Mesenchymal stem cell (in vitro differentiated cells and primary cell): ENCODE measurements at regions not wholly inside any gene's neighbourhood (a gene's known extent, or its start where the extent isn't known, plus 50 kb on each side); places are given as distances from the start of the nearest gene placed in this dataset.
"Not testable (repeated sequence)": the region's sequence is repeated elsewhere in the genome, so short reads cannot be mapped to it uniquely, and the experiment has no call there.

Source experiments
- DNase-seq: peaks from one replicate; pipeline ENCODE4 v3.0.0-alpha.2; 2013
- H2AFZ ChIP-seq: one replicate; pipeline ENCODE4 v1.6.1; 2013; ENCODE audit warnings: low read depth, mild to moderate bottlenecking, control low read depth, inconsistent platforms, low read length, moderate library complexity
- H2AK5ac ChIP-seq: 2 replicates; pipeline ENCODE4 v1.6.1; 2013; ENCODE audit warnings: low read length, moderate library complexity, mild to moderate bottlenecking, inconsistent platforms; ENCODE audit not compliant: severe bottlenecking
- H2BK120ac ChIP-seq: one replicate; pipeline ENCODE4 v1.6.1; 2013; ENCODE audit warnings: low read depth, mild to moderate bottlenecking, inconsistent platforms, low read length, moderate library complexity
- H2BK12ac ChIP-seq, 2 experiments: one replicate each; pipeline ENCODE4 v1.6.1; 2013; ENCODE audit warnings: inconsistent platforms in 2 of 2, low read length in 2 of 2, mild to moderate bottlenecking in 2 of 2, moderate library complexity in 2 of 2, control low read depth in 1 of 2
- H2BK15ac ChIP-seq: one replicate; pipeline ENCODE4 v1.6.1; 2013; ENCODE audit warnings: mild to moderate bottlenecking, low read depth, inconsistent platforms; ENCODE audit not compliant: poor library complexity, severe bottlenecking
- H2BK5ac ChIP-seq: 2 replicates; pipeline ENCODE4 v1.6.1; 2013; ENCODE audit warnings: low read depth, mild to moderate bottlenecking, low read length, control low read depth, inconsistent platforms; ENCODE audit not compliant: poor library complexity, severe bottlenecking
- H3K14ac ChIP-seq, 2 experiments: one replicate each; pipeline ENCODE4 v1.6.1; 2013; ENCODE audit warnings: inconsistent platforms in 2 of 2, low read length in 2 of 2, control low read depth in 1 of 2, mild to moderate bottlenecking in 1 of 2, moderate library complexity in 1 of 2
- H3K18ac ChIP-seq, 2 experiments: one replicate each; pipeline ENCODE4 v1.6.1; 2013; ENCODE audit warnings: inconsistent platforms in 2 of 2, low read length in 2 of 2, control low read depth in 1 of 2, low read depth in 1 of 2, mild to moderate bottlenecking in 1 of 2
- H3K23ac ChIP-seq, 2 experiments: one replicate each; pipeline ENCODE4 v1.6.1; 2013; ENCODE audit warnings: inconsistent platforms in 2 of 2, low read length in 2 of 2, mild to moderate bottlenecking in 2 of 2, moderate library complexity in 2 of 2, control low read depth in 1 of 2
- H3K27ac ChIP-seq: 2 replicates; pipeline ENCODE4 v1.5.1; 2013; ENCODE audit warnings: mild to moderate bottlenecking, moderate library complexity, low read length, control low read depth, inconsistent platforms; ENCODE audit not compliant: poor library complexity, severe bottlenecking
- H3K27me3 ChIP-seq, 2 experiments: 2 replicates each; pipeline versions ENCODE4 v1.6.1 to v1.7.0; 2013; ENCODE audit warnings: low read length in 2 of 2, mild to moderate bottlenecking in 2 of 2, moderate library complexity in 2 of 2, control low read depth in 1 of 2, inconsistent platforms in 1 of 2; ENCODE audit not compliant: control insufficient read depth in 1 of 2, insufficient read depth in 1 of 2
- H3K36me3 ChIP-seq, 2 experiments: 2 replicates each; pipeline versions ENCODE4 v1.6.1 to v1.7.0; 2013; ENCODE audit warnings: low read length in 2 of 2, control low read depth in 1 of 2, inconsistent platforms in 1 of 2, low read depth in 1 of 2, mild to moderate bottlenecking in 1 of 2; ENCODE audit not compliant: insufficient read depth in 2 of 2, control insufficient read depth in 1 of 2
- H3K4ac ChIP-seq, 2 experiments: one replicate each; pipeline ENCODE4 v1.6.1; 2013; ENCODE audit warnings: inconsistent platforms in 2 of 2, low read length in 2 of 2, mild to moderate bottlenecking in 2 of 2, moderate library complexity in 2 of 2, control low read depth in 1 of 2, low read depth in 1 of 2
- H3K4me1 ChIP-seq: 2 replicates; pipeline ENCODE4 v1.6.1; 2013; ENCODE audit warnings: low read depth, low read length, control low read depth; ENCODE audit not compliant: control insufficient read depth, insufficient read depth
- H3K4me2 ChIP-seq: 2 replicates; pipeline ENCODE4 v1.6.1; 2013; ENCODE audit warnings: low read length, mild to moderate bottlenecking, inconsistent platforms; ENCODE audit not compliant: poor library complexity, severe bottlenecking
- H3K4me3 ChIP-seq, 2 experiments: 2 replicates each; pipeline versions ENCODE4 v1.5.1 to v1.7.0; 2013; ENCODE audit warnings: low read length in 2 of 2, mild to moderate bottlenecking in 2 of 2, control low read depth in 1 of 2, low read depth in 1 of 2; ENCODE audit not compliant: insufficient read depth in 1 of 2
- H3K79me1 ChIP-seq: replicated peaks from 2 replicates; pipeline ENCODE4 v1.6.1; 2013; ENCODE audit warnings: mild to moderate bottlenecking, control low read depth, low read length, inconsistent platforms; ENCODE audit not compliant: poor library complexity, severe bottlenecking
- H3K9ac ChIP-seq: 2 replicates; pipeline ENCODE4 v1.7.0; 2013; ENCODE audit warnings: mild to moderate bottlenecking, low read length, moderate library complexity
- H3K9me3 ChIP-seq: 2 replicates; pipeline ENCODE4 v1.7.0; 2013; ENCODE audit warnings: mild to moderate bottlenecking, low read length; ENCODE audit not compliant: control insufficient read depth
- H4K8ac ChIP-seq: one replicate; pipeline ENCODE4 v1.6.1; 2013; ENCODE audit warnings: inconsistent platforms, mild to moderate bottlenecking, low read length, moderate library complexity
- H4K91ac ChIP-seq: one replicate; pipeline ENCODE4 v1.6.1; 2013; ENCODE audit warnings: mild to moderate bottlenecking, low read length, inconsistent platforms
- WGBS: methylation state at CpG from one replicate; pipeline ENCODE4 v1.1.7; 2013; ENCODE audit warnings: mixed read lengths; 5-methylcytosine and 5-hydroxymethylcytosine counted together

- not testable (repeated sequence) for H3K23ac ChIP-seq, H2BK15ac ChIP-seq, H2AFZ ChIP-seq, H3K36me3 ChIP-seq, H3K4ac ChIP-seq, H3K9me3 ChIP-seq, H3K18ac ChIP-seq, H3K14ac ChIP-seq, H3K4me2 ChIP-seq, H3K27ac ChIP-seq, H4K8ac ChIP-seq, H3K79me1 ChIP-seq, H2BK120ac ChIP-seq, H2AK5ac ChIP-seq, H4K91ac ChIP-seq, H3K27me3 ChIP-seq, H2BK12ac ChIP-seq, DNase-seq, H3K4me1 ChIP-seq, H3K9ac ChIP-seq, H2BK5ac ChIP-seq, H3K4me3 ChIP-seq
- WGBS, result 97% methylated on average over 8 of the region's 9 CpGs
These were observed 83.3 kb upstream of the ZNF92 start for GRCh38 chr7:65290340-65290739.

GRCh38 chr7:65287023-65287422 is 86.6 kb upstream of the ZNF92 start:
- Histone ChIP-seq H2AK5ac (no peak overlapping the region), H2BK12ac (no peak overlapping the region), H3K4me1 (no peaks in the 10 kb centered on the region), H3K23ac (no peak overlapping the region), H3K9me3 (no peaks in the 10 kb centered on the region), H2BK5ac (no peak overlapping the region), H3K9ac (no peak overlapping the region), H2BK120ac (no peak overlapping the region), H3K36me3 (no peaks in the 10 kb centered on the region), H4K8ac (no peak overlapping the region), H4K91ac (no peak overlapping the region), H3K14ac (no peak overlapping the region), H3K4ac (no peak overlapping the region), H3K18ac (no peak overlapping the region), H2BK15ac (no peak overlapping the region), H3K4me2 (no peak overlapping the region), H2AFZ (no peak overlapping the region), H3K27ac (no peak overlapping the region), H3K27me3 (no peaks in the 10 kb centered on the region), H3K4me3 (no peak overlapping the region), H3K79me1 (no peaks in the 10 kb centered on the region)
- WGBS, result 94% methylated on average over 1 of the region's 4 CpGs
- no peak for DNase-seq

GRCh38 chr7:65285906-65286864 is 87.5 kb upstream of the ZNF92 start:
- H3K14ac ChIP-seq, result no peak overlapping the region
- no peaks in the 10 kb centered on the region for H3K9me3 ChIP-seq
- no peak overlapping the region for H2BK5ac ChIP-seq
- H3K4me1 ChIP-seq, result no peaks in the 10 kb centered on the region
- no peak overlapping the region for H2BK15ac ChIP-seq
- H3K18ac ChIP-seq, result no peak overlapping the region
- 100% methylated on average over 1 of the region's 3 CpGs for WGBS
- H3K4me3 ChIP-seq, result no peak overlapping the region
- no peak overlapping the region for H3K27ac ChIP-seq
- no peak overlapping the region for H3K4ac ChIP-seq
- no peak overlapping the region for H2BK120ac ChIP-seq
- no peak for DNase-seq
- no peak overlapping the region for H4K8ac ChIP-seq
- H4K91ac ChIP-seq, result no peak overlapping the region
- H3K23ac ChIP-seq, result no peak overlapping the region
- no peak overlapping the region for H3K9ac ChIP-seq
- H3K27me3 ChIP-seq, result no peaks in the 10 kb centered on the region
- no peak overlapping the region for H2AFZ ChIP-seq
- H2BK12ac ChIP-seq, result no peak overlapping the region
- H3K4me2 ChIP-seq, result no peak overlapping the region
- no peak overlapping the region for H2AK5ac ChIP-seq
- H3K36me3 ChIP-seq, result no peaks in the 10 kb centered on the region
- no peaks in the 10 kb centered on the region for H3K79me1 ChIP-seq

GRCh38 chr7:65285241-65285640 is 88.4 kb upstream of the ZNF92 start:
- H3K23ac ChIP-seq, H3K18ac ChIP-seq, H2BK5ac ChIP-seq, H4K91ac ChIP-seq, H3K9me3 ChIP-seq, H2BK120ac ChIP-seq, H2AFZ ChIP-seq, H2BK15ac ChIP-seq, DNase-seq, H3K4me3 ChIP-seq, H2BK12ac ChIP-seq, H3K27me3 ChIP-seq, H3K36me3 ChIP-seq, H3K79me1 ChIP-seq, H4K8ac ChIP-seq, H3K9ac ChIP-seq, H3K14ac ChIP-seq, H3K4ac ChIP-seq, H3K4me2 ChIP-seq, H2AK5ac ChIP-seq, H3K4me1 ChIP-seq, H3K27ac ChIP-seq: not testable (repeated sequence)
- WGBS, result 80% methylated on average over 1 of the region's 2 CpGs
